ENCODE measurements at regions not wholly inside any gene's neighbourhood (a gene's known extent, or its start where the extent isn't known, plus 50 kb on each side); places are given as distances from the start of the nearest gene placed in this dataset.

DNA sequence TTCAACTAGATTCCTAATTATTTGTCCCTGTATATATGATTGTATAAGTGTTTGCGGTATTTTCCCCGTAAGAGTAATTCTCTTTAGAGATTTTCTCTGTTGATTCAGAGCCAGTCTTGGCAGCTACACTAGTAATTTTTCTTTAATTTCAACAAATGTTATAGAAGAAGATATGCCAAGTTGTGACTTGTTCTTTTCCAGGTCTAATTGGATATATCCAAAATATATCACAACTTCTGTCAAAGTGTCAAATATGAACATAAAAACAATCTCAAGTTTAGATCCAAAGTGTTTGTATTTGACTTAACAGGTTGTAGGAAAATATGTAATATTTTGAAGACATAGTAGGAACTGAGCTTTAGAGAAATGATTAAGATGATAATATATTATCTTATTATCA is 733.9 kb upstream of the SLITRK5 start:
- TF ChIP-seq EZH2 (IDR thresholded peaks at IDR 0.05) (no peak), POLR2AphosphoS5 (IDR thresholded peaks at IDR 0.05; ENCODE audit: borderline replicate concordance, low read depth, low read length) (no peak)

Measured in SK-N-MC (cell line).